ENCODE measurements at regions not wholly inside any gene's neighbourhood (a gene's known extent, or its start where the extent isn't known, plus 50 kb on each side); places are given as distances from the start of the nearest gene placed in this dataset.

DNA sequence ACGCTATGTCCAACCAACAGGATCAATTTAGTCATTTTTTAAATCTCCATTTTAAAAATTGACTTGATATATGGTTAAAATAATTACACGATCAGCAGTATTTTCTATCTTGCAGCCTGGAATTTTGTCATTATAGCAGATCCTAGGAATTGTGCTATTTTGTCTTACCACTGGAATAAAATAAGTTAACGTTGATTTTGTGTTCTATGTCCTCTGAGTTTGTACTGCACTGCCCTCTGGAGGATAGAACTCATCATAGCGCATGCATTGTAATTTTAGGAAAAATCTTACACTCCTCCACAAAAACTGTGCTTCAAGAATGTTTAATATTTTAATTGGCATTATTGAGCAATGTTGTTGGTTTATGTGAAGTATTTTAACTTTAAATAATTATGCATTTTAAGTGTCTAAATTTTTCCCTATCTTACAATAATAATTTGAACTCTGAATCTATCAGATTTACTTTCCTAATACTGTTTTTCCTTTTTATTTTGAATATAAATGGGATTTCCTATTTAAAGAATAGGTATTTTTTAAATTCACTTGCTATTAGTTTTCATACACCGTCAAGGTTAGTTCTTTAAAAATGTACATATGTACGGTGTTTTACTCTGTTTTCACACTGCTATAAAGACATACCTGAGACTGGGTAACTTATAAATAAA, 220.1 kb downstream of the PPP1R3A start:
- no peaks in the 10 kb centered on the region for H3K36me3 ChIP-seq
- intact Hi-C loops (cut with DNase I; ENCODE audit: low total_unique reads): no loop called here
- in situ Hi-C loops (cut with MboI; ENCODE audit: low pct_ligation_motif_present in 1 of 4, low pct_unique_long_range_greater_than_20kb in 1 of 4, low sequenced_read_pairs in 3 of 4): no loop called here
- H3K4me3 ChIP-seq: no peak overlapping the region
- 44% methylated on average over 6 of the region's 6 CpGs for WGBS, 2 donors (ENCODE audit: low coverage in 1 of 2)
- no peaks in the 10 kb centered on the region for H3K4me1 ChIP-seq
- H3K27ac ChIP-seq: no peak overlapping the region
- H3K27me3 ChIP-seq: no peaks in the 10 kb centered on the region
- DNase-seq: no peak
- TF ChIP-seq POLR2AphosphoS5 (IDR thresholded peaks at IDR 0.05) (no peak), EP300 (IDR thresholded peaks at IDR 0.05; ENCODE audit: low read depth) (no peak)
- TF ChIP-seq, protein P1, sequence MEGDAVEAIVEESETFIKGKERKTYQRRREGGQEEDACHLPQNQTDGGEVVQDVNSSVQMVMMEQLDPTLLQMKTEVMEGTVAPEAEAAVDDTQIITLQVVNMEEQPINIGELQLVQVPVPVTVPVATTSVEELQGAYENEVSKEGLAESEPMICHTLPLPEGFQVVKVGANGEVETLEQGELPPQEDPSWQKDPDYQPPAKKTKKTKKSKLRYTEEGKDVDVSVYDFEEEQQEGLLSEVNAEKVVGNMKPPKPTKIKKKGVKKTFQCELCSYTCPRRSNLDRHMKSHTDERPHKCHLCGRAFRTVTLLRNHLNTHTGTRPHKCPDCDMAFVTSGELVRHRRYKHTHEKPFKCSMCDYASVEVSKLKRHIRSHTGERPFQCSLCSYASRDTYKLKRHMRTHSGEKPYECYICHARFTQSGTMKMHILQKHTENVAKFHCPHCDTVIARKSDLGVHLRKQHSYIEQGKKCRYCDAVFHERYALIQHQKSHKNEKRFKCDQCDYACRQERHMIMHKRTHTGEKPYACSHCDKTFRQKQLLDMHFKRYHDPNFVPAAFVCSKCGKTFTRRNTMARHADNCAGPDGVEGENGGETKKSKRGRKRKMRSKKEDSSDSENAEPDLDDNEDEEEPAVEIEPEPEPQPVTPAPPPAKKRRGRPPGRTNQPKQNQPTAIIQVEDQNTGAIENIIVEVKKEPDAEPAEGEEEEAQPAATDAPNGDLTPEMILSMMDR (IDR thresholded peaks at IDR 0.05): peak; percentile 31 to 51 (median 45)
- H3K9me3 ChIP-seq: no peaks in the 10 kb centered on the region

DNA sequence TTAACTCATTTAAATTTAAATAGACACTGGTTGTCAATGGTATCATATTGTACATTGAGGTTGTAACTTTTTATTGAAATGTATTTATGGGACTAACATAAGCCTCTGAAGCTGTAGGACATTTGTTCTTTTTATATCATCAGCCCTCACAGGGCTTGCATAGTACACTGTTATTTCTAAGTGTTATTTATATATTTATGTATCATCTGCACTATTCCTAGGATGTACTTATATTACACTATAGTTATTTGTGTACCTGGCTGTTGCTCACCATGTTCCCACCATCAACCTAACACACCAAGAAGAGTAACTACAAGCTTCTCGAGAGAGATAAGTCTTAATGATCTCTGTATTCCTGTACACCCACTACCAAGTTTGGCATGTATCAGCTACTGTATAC, 224.7 kb downstream of the PPP1R3A start:
- H3K4me1 ChIP-seq: no peaks in the 10 kb centered on the region
- no peak for DNase-seq
- intact Hi-C loops (cut with DNase I; ENCODE audit: low total_unique reads): no loop called here
- WGBS, 2 donors (ENCODE audit: low coverage in 1 of 2): 82 to 83% methylated on average over 1 of the region's 1 CpG
- in situ Hi-C loops (cut with MboI; ENCODE audit: low pct_ligation_motif_present in 1 of 4, low pct_unique_long_range_greater_than_20kb in 1 of 4, low sequenced_read_pairs in 3 of 4): no loop called here
- no peaks in the 10 kb centered on the region for H3K27me3 ChIP-seq
- H3K9me3 ChIP-seq: no peaks in the 10 kb centered on the region
- TF ChIP-seq POLR2AphosphoS5 (IDR thresholded peaks at IDR 0.05) (no peak), POLR2A (IDR thresholded peaks at IDR 0.05) (no peak), EP300 (IDR thresholded peaks at IDR 0.05; ENCODE audit: low read depth) (no peak)
- TF ChIP-seq, protein P1 (IDR thresholded peaks at IDR 0.05): no peak
- no peaks in the 10 kb centered on the region for H3K36me3 ChIP-seq
- no peak overlapping the region for H3K4me3 ChIP-seq
- H3K27ac ChIP-seq: no peak overlapping the region

DNA sequence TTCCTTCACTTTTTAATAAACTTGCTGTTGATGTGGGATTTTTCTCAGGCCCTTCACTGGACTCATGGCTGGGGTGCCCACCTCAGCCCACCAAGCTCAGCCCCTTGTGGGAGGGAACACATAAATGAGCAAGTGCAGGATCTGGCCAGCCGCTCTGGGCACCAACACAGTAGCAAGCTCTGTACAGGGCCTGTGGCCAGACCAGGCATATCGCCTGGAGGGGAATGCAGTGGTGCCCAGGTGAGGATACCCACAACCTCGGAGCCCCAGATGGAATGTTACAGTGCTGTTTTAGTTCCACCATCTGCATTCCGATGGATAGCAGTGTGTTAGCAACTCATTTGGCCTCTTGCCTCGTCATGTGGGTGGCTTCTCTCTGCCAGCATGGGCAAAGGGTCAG, 234.6 kb downstream of the PPP1R3A start:
- H3K27me3 ChIP-seq: no peaks in the 10 kb centered on the region
- TF ChIP-seq EP300 (IDR thresholded peaks at IDR 0.05; ENCODE audit: low read depth) (no peak), POLR2AphosphoS5 (IDR thresholded peaks at IDR 0.05) (no peak), POLR2A (IDR thresholded peaks at IDR 0.05) (no peak)
- TF ChIP-seq, protein P1 (IDR thresholded peaks at IDR 0.05): no peak
- no peak for DNase-seq
- no peaks in the 10 kb centered on the region for H3K36me3 ChIP-seq
- in situ Hi-C loops (cut with MboI; ENCODE audit: low pct_ligation_motif_present in 1 of 4, low pct_unique_long_range_greater_than_20kb in 1 of 4, low sequenced_read_pairs in 3 of 4): no loop called here
- no peak overlapping the region for H3K27ac ChIP-seq
- H3K4me1 ChIP-seq: no peaks in the 10 kb centered on the region
- WGBS, 2 donors (ENCODE audit: low coverage in 1 of 2): 75% methylated on average over 5 of the region's 5 CpGs; no CpG with 5 or more reads in 1 of the 2 donors
- no peaks in the 10 kb centered on the region for H3K9me3 ChIP-seq
- no peak overlapping the region for H3K4me3 ChIP-seq
- intact Hi-C loops (cut with DNase I; ENCODE audit: low total_unique reads): no loop called here

DNA sequence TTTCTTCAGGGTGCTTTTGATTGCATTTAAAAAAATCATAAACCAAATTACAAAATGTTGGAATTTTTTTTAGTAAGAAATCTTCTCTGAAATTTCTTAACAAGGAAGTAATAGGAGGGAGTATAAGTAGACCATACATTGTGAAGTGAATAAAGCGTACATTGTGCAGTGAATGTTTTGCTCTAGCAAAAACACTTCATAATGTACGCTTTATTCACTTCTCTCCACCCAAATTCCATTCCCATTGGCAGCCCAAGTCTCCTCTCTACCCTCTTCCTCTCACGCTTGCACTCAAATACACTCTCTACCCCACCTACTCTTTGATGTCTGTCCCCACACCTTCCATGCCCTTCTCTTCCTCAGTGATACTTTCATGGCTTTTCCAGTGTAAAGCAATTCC, 241.0 kb downstream of the PPP1R3A start:
- Histone ChIP-seq H3K9me3 (no peaks in the 10 kb centered on the region), H3K27ac (no peak overlapping the region), H3K36me3 (no peaks in the 10 kb centered on the region), H3K27me3 (no peaks in the 10 kb centered on the region), H3K4me1 (no peaks in the 10 kb centered on the region), H3K4me3 (no peak overlapping the region)
- no peak for DNase-seq
- in situ Hi-C loops (cut with MboI; ENCODE audit: low pct_ligation_motif_present in 1 of 4, low pct_unique_long_range_greater_than_20kb in 1 of 4, low sequenced_read_pairs in 3 of 4) (no loop called here), intact Hi-C loops (cut with DNase I; ENCODE audit: low total_unique reads) (no loop called here)
- TF ChIP-seq POLR2A (IDR thresholded peaks at IDR 0.05): no peak
- TF ChIP-seq, protein P1 (IDR thresholded peaks at IDR 0.05): no peak
- TF ChIP-seq POLR2AphosphoS5 (IDR thresholded peaks at IDR 0.05): no peak
- no peak for TF ChIP-seq EP300 (IDR thresholded peaks at IDR 0.05; ENCODE audit: low read depth)
- 60 to 68% methylated on average over 3 of the region's 3 CpGs for WGBS, 2 donors (ENCODE audit: low coverage in 1 of 2)

All from transverse colon (tissue), 4 donors.